ENCODE measurements at regions not wholly inside any gene's neighbourhood (a gene's known extent, or its start where the extent isn't known, plus 50 kb on each side); places are given as distances from the start of the nearest gene placed in this dataset.

GRCh38 chr12:65632131-65632855 is 192.0 kb upstream of the HMGA2 start:
- Mint-ChIP-seq H3K36me3 (ENCODE audit: insufficient read depth) (no peaks in the 10 kb centered on the region), H3K4me1 (ENCODE audit: low read depth) (peaks cover 15% of the 10 kb centered on the region), H3K27ac (no peak overlapping the region), H3K27me3 (no peaks in the 10 kb centered on the region), H3K9me3 (ENCODE audit: low read depth) (no peaks in the 10 kb centered on the region), H3K4me3 (ENCODE audit: low read depth) (no peak overlapping the region)
- no peak for DNase-seq (ENCODE audit: low spot score, unreplicated experiment)
- no peak for TF ChIP-seq CTCF (IDR thresholded peaks at IDR 0.05; ENCODE audit: unreplicated experiment)

GRCh38 chr12:65634061-65634460 is 190.2 kb upstream of the HMGA2 start:
- no peak for DNase-seq (ENCODE audit: low spot score, unreplicated experiment)
- no peak overlapping the region for H3K27ac Mint-ChIP-seq
- H3K4me3 Mint-ChIP-seq (ENCODE audit: low read depth) = no peak overlapping the region
- H3K4me1 Mint-ChIP-seq (ENCODE audit: low read depth) = peaks cover 15% of the 10 kb centered on the region
- no peak for TF ChIP-seq CTCF (IDR thresholded peaks at IDR 0.05; ENCODE audit: unreplicated experiment)
- no peaks in the 10 kb centered on the region for H3K36me3 Mint-ChIP-seq (ENCODE audit: insufficient read depth)
- H3K27me3 Mint-ChIP-seq = no peaks in the 10 kb centered on the region
- H3K9me3 Mint-ChIP-seq (ENCODE audit: low read depth) = no peaks in the 10 kb centered on the region

GRCh38 chr12:65634626-65635331 is 189.5 kb upstream of the HMGA2 start:
- TF ChIP-seq CTCF (IDR thresholded peaks at IDR 0.05; ENCODE audit: unreplicated experiment) = no peak
- Mint-ChIP-seq H3K9me3 (ENCODE audit: low read depth) (no peaks in the 10 kb centered on the region), H3K4me1 (ENCODE audit: low read depth) (peaks cover 15% of the 10 kb centered on the region)

GRCh38 chr12:65636436-65636835 is 187.8 kb upstream of the HMGA2 start:
- TF ChIP-seq CTCF (IDR thresholded peaks at IDR 0.05; ENCODE audit: unreplicated experiment) = no peak
- Mint-ChIP-seq H3K9me3 (ENCODE audit: low read depth) (peaks cover under 1% of the 10 kb centered on the region), H3K36me3 (ENCODE audit: insufficient read depth) (no peaks in the 10 kb centered on the region), H3K27me3 (no peaks in the 10 kb centered on the region), H3K27ac (no peak overlapping the region), H3K4me3 (ENCODE audit: low read depth) (no peak overlapping the region), H3K4me1 (ENCODE audit: low read depth) (peaks cover 9% of the 10 kb centered on the region)
- no peak for DNase-seq (ENCODE audit: low spot score, unreplicated experiment)

More at GRCh38 chr12:65634626-65635331, 189.5 kb upstream of the HMGA2 start:
- Mint-ChIP-seq H3K36me3 (ENCODE audit: insufficient read depth) (no peaks in the 10 kb centered on the region), H3K27ac (no peak overlapping the region), H3K27me3 (no peaks in the 10 kb centered on the region), H3K4me3 (ENCODE audit: low read depth) (no peak overlapping the region)
- DNase-seq (ENCODE audit: low spot score, unreplicated experiment) = no peak

GRCh38 chr12:65637150-65637549 is 187.1 kb upstream of the HMGA2 start:
- H3K27me3 Mint-ChIP-seq = no peaks in the 10 kb centered on the region
- H3K4me1 Mint-ChIP-seq (ENCODE audit: low read depth) = peaks cover 7% of the 10 kb centered on the region
- no peaks in the 10 kb centered on the region for H3K36me3 Mint-ChIP-seq (ENCODE audit: insufficient read depth)
- peaks cover 4% of the 10 kb centered on the region for H3K9me3 Mint-ChIP-seq (ENCODE audit: low read depth)
- DNase-seq (ENCODE audit: low spot score, unreplicated experiment) = no peak
- H3K4me3 Mint-ChIP-seq (ENCODE audit: low read depth) = no peak overlapping the region
- no peak overlapping the region for H3K27ac Mint-ChIP-seq
- no peak for TF ChIP-seq CTCF (IDR thresholded peaks at IDR 0.05; ENCODE audit: unreplicated experiment)
